Stimulated activated CD4-positive, alpha-beta T cell treated with anti-CD3 and anti-CD28 coated beads, Interleukin-4, amount 100 ng/mL, for 1 hour (primary cell): ENCODE measurements at regions not wholly inside any gene's neighbourhood (a gene's known extent, or its start where the extent isn't known, plus 50 kb on each side); places are given as distances from the start of the nearest gene placed in this dataset.

ENCODE experiments used
- DNase-seq: peaks from one replicate; pipeline ENCODE4 v3.0.0-alpha.2; 2020

GRCh38 chr12:91377436-91377835 is 194.8 kb upstream of the DCN start:
- DNase-seq, result no peak

- no peak for DNase-seq
These were observed 190.5 kb upstream of the DCN start for GRCh38 chr12:91373086-91373485.

- no peak for DNase-seq
These were observed 187.7 kb upstream of the DCN start for GRCh38 chr12:91370086-91370868.

GRCh38 chr12:91368613-91369012 is 186.0 kb upstream of the DCN start:
- no peak for DNase-seq

GRCh38 chr12:91367234-91367849 is 184.7 kb upstream of the DCN start:
- no peak for DNase-seq

- DNase-seq, result no peak
These were observed 182.0 kb upstream of the DCN start for GRCh38 chr12:91364471-91365184.

GRCh38 chr12:91361864-91362263 is 179.2 kb upstream of the DCN start:
- DNase-seq, result no peak

GRCh38 chr12:91357381-91357780 is 174.8 kb upstream of the DCN start:
- no peak for DNase-seq

GRCh38 chr12:91356405-91356804 is 173.8 kb upstream of the DCN start:
- DNase-seq, result no peak

- peak; percentile 30 for DNase-seq
These were observed 172.8 kb upstream of the DCN start for GRCh38 chr12:91355150-91356006.

- no peak for DNase-seq
These were observed 170.6 kb upstream of the DCN start for GRCh38 chr12:91353266-91353665.

- DNase-seq, result no peak
These were observed 166.9 kb upstream of the DCN start for GRCh38 chr12:91349476-91349875.

GRCh38 chr12:91347481-91348214 is 165.0 kb upstream of the DCN start:
- no peak for DNase-seq

GRCh38 chr12:91346827-91347226 is 164.2 kb upstream of the DCN start:
- no peak for DNase-seq

GRCh38 chr12:91344408-91344807 is 161.8 kb upstream of the DCN start:
- no peak for DNase-seq

- DNase-seq, result no peak
These were observed 160.4 kb upstream of the DCN start for GRCh38 chr12:91343010-91343409.

- no peak for DNase-seq
These were observed 156.5 kb upstream of the DCN start for GRCh38 chr12:91339106-91339505.

- no peak for DNase-seq
These were observed 153.1 kb upstream of the DCN start for GRCh38 chr12:91335699-91336098.

GRCh38 chr12:91333966-91334365 is 151.3 kb upstream of the DCN start:
- no peak for DNase-seq

GRCh38 chr12:91332302-91332701 is 149.7 kb upstream of the DCN start:
- DNase-seq, result no peak

GRCh38 chr12:91331371-91331770 is 148.8 kb upstream of the DCN start:
- no peak for DNase-seq

- no peak for DNase-seq
These were observed 145.8 kb upstream of the DCN start for GRCh38 chr12:91328451-91328850.
